ENCODE measurements at regions not wholly inside any gene's neighbourhood (a gene's known extent, or its start where the extent isn't known, plus 50 kb on each side); places are given as distances from the start of the nearest gene placed in this dataset.

GRCh38 chr10:75294518-75294865 lies 58.7 kb upstream of the COMTD1 start:
- no peak for DNase-seq (ENCODE audit: low read depth, low spot score)

GRCh38 chr10:75294031-75294437 lies 58.3 kb upstream of the COMTD1 start:
- DNase-seq (ENCODE audit: low read depth, low spot score), result no peak

GRCh38 chr10:75293446-75293820 lies 57.7 kb upstream of the COMTD1 start:
- DNase-seq (ENCODE audit: low read depth, low spot score), result no peak

GRCh38 chr10:75292794-75293445 lies 57.2 kb upstream of the COMTD1 start:
- no peak for DNase-seq (ENCODE audit: low read depth, low spot score)

- DNase-seq (ENCODE audit: low read depth, low spot score), result no peak
Measured at GRCh38 chr10:75291805-75292204, 56.0 kb upstream of the COMTD1 start.

GRCh38 chr10:75288140-75288711 lies 52.5 kb upstream of the COMTD1 start:
- DNase-seq (ENCODE audit: low read depth, low spot score), result no peak

- DNase-seq (ENCODE audit: low read depth, low spot score), result no peak
Measured at GRCh38 chr10:75287697-75288096, 51.9 kb upstream of the COMTD1 start.

GRCh38 chr10:75286901-75287300 lies 51.1 kb upstream of the COMTD1 start:
- DNase-seq (ENCODE audit: low read depth, low spot score), result no peak
